KMS-11 (cell line): ENCODE measurements at regions not wholly inside any gene's neighbourhood (a gene's known extent, or its start where the extent isn't known, plus 50 kb on each side); places are given as distances from the start of the nearest gene placed in this dataset.

Experiments
- H2AFZ ChIP-seq: fragments of 200-600 bp; sonication (generic); 2 replicates; pipeline ENCODE4 v1.6.1; 2016; ENCODE audit warnings: antibody characterized with exemption, mixed run types, low read depth
- H3K27ac ChIP-seq: fragments of 200-600 bp; sonication (generic); 2 replicates; pipeline ENCODE4 v1.6.1; 2016; ENCODE audit warnings: mild to moderate bottlenecking, mixed run types
- H3K27me3 ChIP-seq: fragments of 200-600 bp; sonication (generic); 2 replicates; pipeline ENCODE4 v1.6.1; 2017; ENCODE audit warnings: mild to moderate bottlenecking, low read depth, mixed run types, moderate library complexity; ENCODE audit not compliant: insufficient read depth
- H3K36me3 ChIP-seq: fragments of 200-600 bp; sonication (generic); 2 replicates; pipeline ENCODE4 v1.6.1; 2017; ENCODE audit warnings: mild to moderate bottlenecking, mixed run types; ENCODE audit not compliant: insufficient read depth
- H3K4me1 ChIP-seq: fragments of 200-600 bp; sonication (generic); 2 replicates; pipeline ENCODE4 v1.6.1; 2016; ENCODE audit warnings: mild to moderate bottlenecking, low read depth, mixed run types; ENCODE audit not compliant: poor library complexity, severe bottlenecking
- H3K4me2 ChIP-seq: fragments of 200-600 bp; sonication (generic); 2 replicates; pipeline ENCODE4 v1.7.0; 2016; ENCODE audit warnings: mild to moderate bottlenecking, mixed run types
- H3K4me3 ChIP-seq: fragments of 200-600 bp; sonication (generic); IDR thresholded peaks from 2 replicates; pipeline ENCODE4 v1.6.1; 2017; ENCODE audit warnings: low read depth, low read length, mixed read lengths; ENCODE audit not compliant: insufficient read depth
- H3K79me2 ChIP-seq: fragments of 200-600 bp; sonication (generic); 2 replicates; pipeline ENCODE4 v1.6.1; 2016; ENCODE audit warnings: low read depth, mixed run types; ENCODE audit not compliant: insufficient read depth
- H3K9ac ChIP-seq: fragments of 200-600 bp; sonication (generic); 2 replicates; pipeline ENCODE4 v1.6.1; 2016; ENCODE audit warnings: mild to moderate bottlenecking, mixed run types
- H4K20me1 ChIP-seq: fragments of 200-600 bp; sonication (generic); 2 replicates; pipeline ENCODE4 v1.6.1; 2016; ENCODE audit warnings: mild to moderate bottlenecking, mixed run types; ENCODE audit not compliant: insufficient read depth
- TF ChIP-seq, protein P1 (sequence below): fragments of 200-600 bp; sonication (generic); conservative IDR thresholded peaks from 2 replicates; pipeline ENCODE4 v1.6.1; 2017; ENCODE audit warnings: low read depth, mild to moderate bottlenecking, antibody characterized with exemption, low read length, moderate library complexity, mixed read lengths

GRCh38 chr11:128156486-128156885, 430.9 kb downstream of the ETS1 start:
- no peak overlapping the region for H3K27ac ChIP-seq
- no peak overlapping the region for H3K4me3 ChIP-seq
- no peak overlapping the region for H3K9ac ChIP-seq
- peaks cover 5% of the 10 kb centered on the region for H3K4me1 ChIP-seq
- no peak overlapping the region for H2AFZ ChIP-seq
- no peaks in the 10 kb centered on the region for H3K79me2 ChIP-seq
- H4K20me1 ChIP-seq, result no peaks in the 10 kb centered on the region
- no peak overlapping the region for H3K4me2 ChIP-seq
- no peaks in the 10 kb centered on the region for H3K36me3 ChIP-seq
- TF ChIP-seq, protein P1, sequence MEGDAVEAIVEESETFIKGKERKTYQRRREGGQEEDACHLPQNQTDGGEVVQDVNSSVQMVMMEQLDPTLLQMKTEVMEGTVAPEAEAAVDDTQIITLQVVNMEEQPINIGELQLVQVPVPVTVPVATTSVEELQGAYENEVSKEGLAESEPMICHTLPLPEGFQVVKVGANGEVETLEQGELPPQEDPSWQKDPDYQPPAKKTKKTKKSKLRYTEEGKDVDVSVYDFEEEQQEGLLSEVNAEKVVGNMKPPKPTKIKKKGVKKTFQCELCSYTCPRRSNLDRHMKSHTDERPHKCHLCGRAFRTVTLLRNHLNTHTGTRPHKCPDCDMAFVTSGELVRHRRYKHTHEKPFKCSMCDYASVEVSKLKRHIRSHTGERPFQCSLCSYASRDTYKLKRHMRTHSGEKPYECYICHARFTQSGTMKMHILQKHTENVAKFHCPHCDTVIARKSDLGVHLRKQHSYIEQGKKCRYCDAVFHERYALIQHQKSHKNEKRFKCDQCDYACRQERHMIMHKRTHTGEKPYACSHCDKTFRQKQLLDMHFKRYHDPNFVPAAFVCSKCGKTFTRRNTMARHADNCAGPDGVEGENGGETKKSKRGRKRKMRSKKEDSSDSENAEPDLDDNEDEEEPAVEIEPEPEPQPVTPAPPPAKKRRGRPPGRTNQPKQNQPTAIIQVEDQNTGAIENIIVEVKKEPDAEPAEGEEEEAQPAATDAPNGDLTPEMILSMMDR, result no peak
- no peaks in the 10 kb centered on the region for H3K27me3 ChIP-seq

- Histone ChIP-seq H2AFZ (no peak overlapping the region), H3K4me3 (no peak overlapping the region), H3K4me1 (peaks cover 5% of the 10 kb centered on the region), H3K27me3 (no peaks in the 10 kb centered on the region), H3K9ac (no peak overlapping the region), H3K4me2 (no peak overlapping the region), H4K20me1 (no peaks in the 10 kb centered on the region), H3K36me3 (no peaks in the 10 kb centered on the region), H3K27ac (no peak overlapping the region), H3K79me2 (no peaks in the 10 kb centered on the region)
- TF ChIP-seq, protein P1, result no peak
These were observed 431.8 kb downstream of the ETS1 start for GRCh38 chr11:128155590-128155989.

GRCh38 chr11:128153697-128154048, 433.7 kb downstream of the ETS1 start:
- no peaks in the 10 kb centered on the region for H3K79me2 ChIP-seq
- no peak overlapping the region for H2AFZ ChIP-seq
- no peaks in the 10 kb centered on the region for H4K20me1 ChIP-seq
- H3K4me2 ChIP-seq, result no peak overlapping the region
- no peaks in the 10 kb centered on the region for H3K27me3 ChIP-seq
- H3K27ac ChIP-seq, result no peak overlapping the region
- H3K4me1 ChIP-seq, result peaks cover 5% of the 10 kb centered on the region
- H3K9ac ChIP-seq, result no peak overlapping the region
- no peaks in the 10 kb centered on the region for H3K36me3 ChIP-seq
- TF ChIP-seq, protein P1, result no peak
- H3K4me3 ChIP-seq, result no peak overlapping the region

- Histone ChIP-seq H3K4me2 (no peak overlapping the region), H3K27me3 (no peaks in the 10 kb centered on the region), H2AFZ (no peak overlapping the region), H3K27ac (no peak overlapping the region), H3K36me3 (no peaks in the 10 kb centered on the region), H3K4me3 (no peak overlapping the region), H4K20me1 (no peaks in the 10 kb centered on the region), H3K79me2 (no peaks in the 10 kb centered on the region), H3K9ac (no peak overlapping the region), H3K4me1 (peaks cover 1% of the 10 kb centered on the region)
- TF ChIP-seq, protein P1, result no peak
These were observed 434.3 kb downstream of the ETS1 start for GRCh38 chr11:128152796-128153696.
